Activated CD4-positive, alpha-beta T cell treated with anti-CD3 and anti-CD28 coated beads for 24 hours (primary cell): ENCODE measurements at regions not wholly inside any gene's neighbourhood (a gene's known extent, or its start where the extent isn't known, plus 50 kb on each side); places are given as distances from the start of the nearest gene placed in this dataset.
"Not testable (repeated sequence)": the region's sequence is repeated elsewhere in the genome, so short reads cannot be mapped to it uniquely, and the experiment has no call there.

Experiments
- DNase-seq, 2 donors: peaks; one replicate each; pipeline ENCODE4 v3.0.0-alpha.2; 2020; ENCODE audit warnings: low read depth in 2 of 2

- no peak for DNase-seq
These were observed 50.4 kb upstream of the ARHGEF7 start for GRCh38 chr13:111064661-111065060.

- no peak for DNase-seq
These were observed 52.1 kb upstream of the ARHGEF7 start for GRCh38 chr13:111062966-111063365.

GRCh38 chr13:111062305-111062704 lies 52.8 kb upstream of the ARHGEF7 start:
- no peak for DNase-seq

GRCh38 chr13:111061358-111062045 lies 53.6 kb upstream of the ARHGEF7 start:
- no peak for DNase-seq

- no peak for DNase-seq
These were observed 54.7 kb upstream of the ARHGEF7 start for GRCh38 chr13:111060237-111060919.

- DNase-seq, result no peak
These were observed 56.2 kb upstream of the ARHGEF7 start for GRCh38 chr13:111058796-111059506.

- DNase-seq, result not testable (repeated sequence)
These were observed 56.8 kb upstream of the ARHGEF7 start for GRCh38 chr13:111058339-111058738.

- not testable (repeated sequence) for DNase-seq
These were observed 63.3 kb upstream of the ARHGEF7 start for GRCh38 chr13:111051726-111052232.

- no peak for DNase-seq
These were observed 63.9 kb upstream of the ARHGEF7 start for GRCh38 chr13:111051041-111051725.

- no peak for DNase-seq
These were observed 64.6 kb upstream of the ARHGEF7 start for GRCh38 chr13:111050539-111050879.

- no peak for DNase-seq
These were observed 65.1 kb upstream of the ARHGEF7 start for GRCh38 chr13:111049791-111050538.

GRCh38 chr13:111048387-111048786 lies 66.7 kb upstream of the ARHGEF7 start:
- no peak for DNase-seq

GRCh38 chr13:111047326-111047725 lies 67.8 kb upstream of the ARHGEF7 start:
- DNase-seq, result no peak

GRCh38 chr13:111046590-111047141 lies 68.4 kb upstream of the ARHGEF7 start:
- DNase-seq, result no peak

GRCh38 chr13:111045170-111045569 lies 69.9 kb upstream of the ARHGEF7 start:
- DNase-seq, result no peak

GRCh38 chr13:111044087-111044830 lies 70.9 kb upstream of the ARHGEF7 start:
- no peak for DNase-seq

- no peak for DNase-seq
These were observed 71.5 kb upstream of the ARHGEF7 start for GRCh38 chr13:111043575-111043982.

GRCh38 chr13:111042661-111043226 lies 72.4 kb upstream of the ARHGEF7 start:
- no peak for DNase-seq

GRCh38 chr13:111040830-111041229 lies 74.3 kb upstream of the ARHGEF7 start:
- no peak for DNase-seq

- DNase-seq, result no peak
These were observed 75.4 kb upstream of the ARHGEF7 start for GRCh38 chr13:111039735-111040134.
